Dendritic cell treated with granulocyte-macrophage colony-stimulating factor and Interleukin-4, amounts not matched to agents 40 ng/mL and 50 ng/mL, for 4 days (primary cell): ENCODE measurements at regions not wholly inside any gene's neighbourhood (a gene's known extent, or its start where the extent isn't known, plus 50 kb on each side); places are given as distances from the start of the nearest gene placed in this dataset.

Experiments
- H3K27ac Mint-ChIP-seq: one replicate; pipeline ENCODE4 v1.8.0; 2022; ENCODE audit warnings: mild to moderate bottlenecking, mixed read lengths
- H3K27me3 Mint-ChIP-seq: one replicate; pipeline ENCODE4 v1.8.0; 2022; ENCODE audit warnings: mild to moderate bottlenecking, mixed read lengths
- H3K36me3 Mint-ChIP-seq: one replicate; pipeline ENCODE4 v1.8.0; 2022; ENCODE audit warnings: low read depth, mixed read lengths
- H3K4me1 Mint-ChIP-seq: one replicate; pipeline ENCODE4 v1.8.0; 2022; ENCODE audit warnings: low read depth, mixed read lengths
- H3K4me3 Mint-ChIP-seq: one replicate; pipeline ENCODE4 v1.8.0; 2022; ENCODE audit warnings: mild to moderate bottlenecking, moderate library complexity, mixed read lengths
- H3K9me3 Mint-ChIP-seq: one replicate; pipeline ENCODE4 v1.8.0; 2022; ENCODE audit warnings: mixed read lengths
- intact Hi-C: fragments of 100-400 bp; cut with micrococcal nuclease; formaldehyde crosslinking; loops from one replicate; pipeline ENCODE4 v1.15.0; 2022

- H3K27me3 Mint-ChIP-seq: peaks cover 2% of the 10 kb centered on the region
- peaks cover 9% of the 10 kb centered on the region for H3K9me3 Mint-ChIP-seq
- no peak overlapping the region for H3K27ac Mint-ChIP-seq
- intact Hi-C loops: no loop called here
- H3K4me1 Mint-ChIP-seq: no peaks in the 10 kb centered on the region
- H3K36me3 Mint-ChIP-seq: no peaks in the 10 kb centered on the region
- H3K4me3 Mint-ChIP-seq: no peak overlapping the region
These were observed 879.7 kb upstream of the EEF2KMT start for GRCh38 chr16:5977329-5977728.

GRCh38 chr16:5972747-5973146 is 875.2 kb upstream of the EEF2KMT start:
- H3K9me3 Mint-ChIP-seq: peaks cover 34% of the 10 kb centered on the region
- H3K4me3 Mint-ChIP-seq: no peak overlapping the region
- H3K27ac Mint-ChIP-seq: no peak overlapping the region
- intact Hi-C loops: no loop called here
- no peaks in the 10 kb centered on the region for H3K27me3 Mint-ChIP-seq
- no peaks in the 10 kb centered on the region for H3K36me3 Mint-ChIP-seq
- peaks cover 5% of the 10 kb centered on the region for H3K4me1 Mint-ChIP-seq

GRCh38 chr16:5971924-5972323 is 874.3 kb upstream of the EEF2KMT start:
- intact Hi-C loops: no loop called here

GRCh38 chr16:5971106-5971505 is 873.5 kb upstream of the EEF2KMT start:
- Mint-ChIP-seq H3K9me3 (peaks cover 34% of the 10 kb centered on the region), H3K27me3 (no peaks in the 10 kb centered on the region), H3K36me3 (no peaks in the 10 kb centered on the region), H3K4me3 (no peak overlapping the region), H3K27ac (no peak overlapping the region), H3K4me1 (peaks cover 5% of the 10 kb centered on the region)
- intact Hi-C loops: no loop called here

More at GRCh38 chr16:5971924-5972323, 874.3 kb upstream of the EEF2KMT start:
- peaks cover 5% of the 10 kb centered on the region for H3K4me1 Mint-ChIP-seq
- H3K4me3 Mint-ChIP-seq: no peak overlapping the region
- H3K36me3 Mint-ChIP-seq: no peaks in the 10 kb centered on the region
- H3K27me3 Mint-ChIP-seq: no peaks in the 10 kb centered on the region
- H3K9me3 Mint-ChIP-seq: peaks cover 34% of the 10 kb centered on the region
- H3K27ac Mint-ChIP-seq: no peak overlapping the region

- Mint-ChIP-seq H3K27me3 (no peaks in the 10 kb centered on the region), H3K4me3 (no peak overlapping the region), H3K9me3 (peaks cover 28% of the 10 kb centered on the region), H3K36me3 (no peaks in the 10 kb centered on the region), H3K27ac (no peak overlapping the region), H3K4me1 (peaks cover 1% of the 10 kb centered on the region)
- intact Hi-C loops: no loop called here
These were observed 868.4 kb upstream of the EEF2KMT start for GRCh38 chr16:5966004-5966403.

- Mint-ChIP-seq H3K4me3 (no peak overlapping the region), H3K4me1 (no peaks in the 10 kb centered on the region), H3K27me3 (no peaks in the 10 kb centered on the region), H3K9me3 (peaks cover 28% of the 10 kb centered on the region), H3K36me3 (no peaks in the 10 kb centered on the region), H3K27ac (no peak overlapping the region)
- intact Hi-C loops: no loop called here
These were observed 867.7 kb upstream of the EEF2KMT start for GRCh38 chr16:5965321-5965720.

- Mint-ChIP-seq H3K4me3 (no peak overlapping the region), H3K27me3 (no peaks in the 10 kb centered on the region), H3K4me1 (no peaks in the 10 kb centered on the region), H3K27ac (no peak overlapping the region), H3K9me3 (peaks cover 19% of the 10 kb centered on the region), H3K36me3 (no peaks in the 10 kb centered on the region)
- intact Hi-C loops: no loop called here
These were observed 853.9 kb upstream of the EEF2KMT start for GRCh38 chr16:5951486-5951885.

- no peak overlapping the region for H3K4me3 Mint-ChIP-seq
- H3K27me3 Mint-ChIP-seq: no peaks in the 10 kb centered on the region
- H3K9me3 Mint-ChIP-seq: peaks cover 71% of the 10 kb centered on the region
- intact Hi-C loops: no loop called here
- no peaks in the 10 kb centered on the region for H3K36me3 Mint-ChIP-seq
- H3K4me1 Mint-ChIP-seq: no peaks in the 10 kb centered on the region
- H3K27ac Mint-ChIP-seq: no peak overlapping the region
These were observed 847.4 kb upstream of the EEF2KMT start for GRCh38 chr16:5944971-5945370.

- Mint-ChIP-seq H3K36me3 (no peaks in the 10 kb centered on the region), H3K27me3 (no peaks in the 10 kb centered on the region)
These were observed 841.0 kb upstream of the EEF2KMT start for GRCh38 chr16:5938607-5939006.

GRCh38 chr16:5932906-5933305 is 835.3 kb upstream of the EEF2KMT start:
- Mint-ChIP-seq H3K27me3 (no peaks in the 10 kb centered on the region), H3K4me3 (no peak overlapping the region), H3K36me3 (no peaks in the 10 kb centered on the region), H3K27ac (no peak overlapping the region), H3K4me1 (no peaks in the 10 kb centered on the region), H3K9me3 (peaks cover 44% of the 10 kb centered on the region)
- intact Hi-C loops: no loop called here

More at GRCh38 chr16:5938607-5939006, 841.0 kb upstream of the EEF2KMT start:
- H3K4me3 Mint-ChIP-seq: no peak overlapping the region
- H3K4me1 Mint-ChIP-seq: no peaks in the 10 kb centered on the region
- intact Hi-C loops: no loop called here
- H3K9me3 Mint-ChIP-seq: peaks cover 69% of the 10 kb centered on the region
- no peak overlapping the region for H3K27ac Mint-ChIP-seq

- H3K4me1 Mint-ChIP-seq: no peaks in the 10 kb centered on the region
- H3K27ac Mint-ChIP-seq: no peak overlapping the region
- intact Hi-C loops: no loop called here
- H3K4me3 Mint-ChIP-seq: no peak overlapping the region
- no peaks in the 10 kb centered on the region for H3K27me3 Mint-ChIP-seq
- no peaks in the 10 kb centered on the region for H3K36me3 Mint-ChIP-seq
- peaks cover 29% of the 10 kb centered on the region for H3K9me3 Mint-ChIP-seq
These were observed 831.0 kb upstream of the EEF2KMT start for GRCh38 chr16:5928476-5929065.

GRCh38 chr16:5925850-5926249 is 828.3 kb upstream of the EEF2KMT start:
- H3K4me3 Mint-ChIP-seq: no peak overlapping the region
- no peak overlapping the region for H3K27ac Mint-ChIP-seq
- H3K27me3 Mint-ChIP-seq: no peaks in the 10 kb centered on the region
- H3K36me3 Mint-ChIP-seq: no peaks in the 10 kb centered on the region
- intact Hi-C loops: no loop called here
- H3K4me1 Mint-ChIP-seq: no peaks in the 10 kb centered on the region
- peaks cover 21% of the 10 kb centered on the region for H3K9me3 Mint-ChIP-seq

GRCh38 chr16:5922686-5923085 is 825.1 kb upstream of the EEF2KMT start:
- no peak overlapping the region for H3K4me3 Mint-ChIP-seq
- no peaks in the 10 kb centered on the region for H3K4me1 Mint-ChIP-seq
- no peaks in the 10 kb centered on the region for H3K36me3 Mint-ChIP-seq
- intact Hi-C loops: no loop called here
- H3K27me3 Mint-ChIP-seq: no peaks in the 10 kb centered on the region
- no peak overlapping the region for H3K27ac Mint-ChIP-seq
- peaks cover 4% of the 10 kb centered on the region for H3K9me3 Mint-ChIP-seq

GRCh38 chr16:5918567-5919130 is 821.1 kb upstream of the EEF2KMT start:
- H3K36me3 Mint-ChIP-seq: no peaks in the 10 kb centered on the region
- intact Hi-C loops: no loop called here
- H3K9me3 Mint-ChIP-seq: no peaks in the 10 kb centered on the region

More at GRCh38 chr16:5918567-5919130, 821.1 kb upstream of the EEF2KMT start:
- Mint-ChIP-seq H3K27me3 (no peaks in the 10 kb centered on the region), H3K4me1 (no peaks in the 10 kb centered on the region), H3K27ac (no peak overlapping the region), H3K4me3 (no peak overlapping the region)
